ENCODE measurements at regions not wholly inside any gene's neighbourhood (a gene's known extent, or its start where the extent isn't known, plus 50 kb on each side); places are given as distances from the start of the nearest gene placed in this dataset.

GRCh38 chr3:56900801-56901200, 99.1 kb upstream of the ARHGEF3 start:
- Histone ChIP-seq H3K4me1 (no peaks in the 10 kb centered on the region), H3K9me3 (no peaks in the 10 kb centered on the region), H3K4me3 (no peak overlapping the region), H3K36me3 (no peaks in the 10 kb centered on the region), H3K27ac (no peak overlapping the region), H3K27me3 (no peaks in the 10 kb centered on the region)
- DNase-seq (ENCODE audit: low spot score in 2 of 2) = no peak
- intact Hi-C loops (cut with DNase I) = no loop called here
- no peak for TF ChIP-seq CTCF (IDR thresholded peaks at IDR 0.05)

GRCh38 chr3:56899851-56900250, 98.1 kb upstream of the ARHGEF3 start:
- Histone ChIP-seq H3K4me1 (peaks cover 0 to 2% of the 10 kb centered on the region in 2 donors), H3K36me3 (no peaks in the 10 kb centered on the region), H3K9me3 (no peaks in the 10 kb centered on the region), H3K27me3 (no peaks in the 10 kb centered on the region), H3K27ac (no peak overlapping the region), H3K4me3 (no peak overlapping the region)
- intact Hi-C loops (cut with DNase I) = no loop called here
- no peak for TF ChIP-seq CTCF (IDR thresholded peaks at IDR 0.05)
- DNase-seq (ENCODE audit: low spot score in 2 of 2) = no peak

- no peak for TF ChIP-seq CTCF (IDR thresholded peaks at IDR 0.05)
These were observed 97.3 kb upstream of the ARHGEF3 start for GRCh38 chr3:56899078-56899477.

GRCh38 chr3:56896357-56896756, 94.6 kb upstream of the ARHGEF3 start:
- DNase-seq (ENCODE audit: low spot score in 2 of 2) = no peak
- intact Hi-C loops (cut with DNase I) = no loop called here
- TF ChIP-seq CTCF (IDR thresholded peaks at IDR 0.05) = no peak

More at GRCh38 chr3:56899078-56899477, 97.3 kb upstream of the ARHGEF3 start:
- H3K9me3 ChIP-seq = no peaks in the 10 kb centered on the region
- H3K27ac ChIP-seq = no peak overlapping the region
- intact Hi-C loops (cut with DNase I) = no loop called here
- H3K4me3 ChIP-seq = no peak overlapping the region
- H3K27me3 ChIP-seq = no peaks in the 10 kb centered on the region
- H3K36me3 ChIP-seq = no peaks in the 10 kb centered on the region
- peaks cover 0 to 6% of the 10 kb centered on the region in 2 donors for H3K4me1 ChIP-seq
- no peak for DNase-seq (ENCODE audit: low spot score in 2 of 2)

GRCh38 chr3:56894881-56895431, 93.2 kb upstream of the ARHGEF3 start:
- TF ChIP-seq CTCF (IDR thresholded peaks at IDR 0.05) = no peak
- Histone ChIP-seq H3K27ac (peak overlapping the region in 1 of 2 donors; percentile 31), H3K27me3 (no peaks in the 10 kb centered on the region), H3K36me3 (no peaks in the 10 kb centered on the region), H3K4me1 (peaks cover 0 to 6% of the 10 kb centered on the region in 2 donors), H3K4me3 (no peak overlapping the region), H3K9me3 (no peaks in the 10 kb centered on the region)
- intact Hi-C loops (cut with DNase I) = no loop called here
- no peak for DNase-seq (ENCODE audit: low spot score in 2 of 2)

More at GRCh38 chr3:56896357-56896756, 94.6 kb upstream of the ARHGEF3 start:
- Histone ChIP-seq H3K4me1 (peaks cover 0 to 6% of the 10 kb centered on the region in 2 donors), H3K9me3 (no peaks in the 10 kb centered on the region), H3K36me3 (no peaks in the 10 kb centered on the region), H3K27me3 (no peaks in the 10 kb centered on the region), H3K27ac (no peak overlapping the region), H3K4me3 (no peak overlapping the region)
